Panc1 (cell line): ENCODE measurements at regions not wholly inside any gene's neighbourhood (a gene's known extent, or its start where the extent isn't known, plus 50 kb on each side); places are given as distances from the start of the nearest gene placed in this dataset.

ENCODE experiments used
- ATAC-seq: fragments of 200-7000 bp; cut with Tn5 transposase; 2 replicates; pipeline ENCODE4 v1.9.1; 2020; ENCODE audit warnings: mild to moderate bottlenecking, moderate library complexity
- BruUV-seq: library from RNA; stranded (reverse); fragments of 400-500 nt; replicated peaks from 2 replicates; lab custom pipeline; 2021; lab: Mats Ljungman, UMichigan
- CTCF ChIA-PET: fragments of 300-600 bp; sonication (Branson Sonifier 250); formaldehyde crosslinking; loops from one replicate; lab custom pipeline; 2022; ENCODE audit warnings: antibody characterized with exemption; lab: Charles Lee
- POLR2A ChIA-PET: fragments of 300-600 bp; sonication (Branson Sonifier 250); formaldehyde crosslinking; loops from one replicate; lab custom pipeline; 2022; ENCODE audit warnings: antibody characterized with exemption; lab: Charles Lee
- DNase-seq: peaks from one replicate; pipeline ENCODE4 v3.0.0-alpha.2; 2010; ENCODE audit warnings: low read depth, low spot score
- H3K27ac ChIP-seq: 2 replicates; pipeline ENCODE4 v1.5.1; 2011; ENCODE audit warnings: mild to moderate bottlenecking, low read length, inconsistent platforms
- H3K27me3 ChIP-seq: fragments of 200-500 bp; sonication (Bioruptor generic); 2 replicates; pipeline ENCODE4 v1.6.0; 2014; ENCODE audit warnings: low read length, inconsistent platforms; ENCODE audit not compliant: control insufficient read depth, insufficient read depth
- H3K36me3 ChIP-seq: fragments of 200-500 bp; sonication (Bioruptor generic); 2 replicates; pipeline ENCODE4 v1.5.1; 2014; ENCODE audit warnings: inconsistent platforms, mild to moderate bottlenecking, low read length, moderate library complexity; ENCODE audit not compliant: control insufficient read depth, insufficient read depth
- H3K4me1 ChIP-seq: 2 replicates; pipeline ENCODE4 v1.5.1; 2011; ENCODE audit warnings: inconsistent platforms, mild to moderate bottlenecking, low read length, moderate library complexity; ENCODE audit not compliant: control insufficient read depth, insufficient read depth
- H3K4me3 ChIP-seq, 2 experiments: 2 replicates each; pipeline ENCODE4 v1.5.1; 2011 to 2012; ENCODE audit warnings: low read depth in 2 of 2, low read length in 2 of 2, mild to moderate bottlenecking in 2 of 2, inconsistent platforms in 1 of 2, moderate library complexity in 1 of 2
- H3K9me3 ChIP-seq: fragments of 200-500 bp; sonication (Bioruptor generic); 2 replicates; pipeline ENCODE4 v1.5.1; 2014; ENCODE audit warnings: low read depth, mild to moderate bottlenecking, inconsistent platforms, low read length, moderate library complexity; ENCODE audit not compliant: control insufficient read depth, insufficient read depth
- CTCF ChIP-seq: fragments of 450-650 bp; IDR thresholded peaks from 2 replicates; pipeline ENCODE4 v1.5.1; 2017; ENCODE audit warnings: mild to moderate bottlenecking
- POLR2AphosphoS5 ChIP-seq: IDR thresholded peaks from 2 replicates; pipeline ENCODE4 v1.6.1; 2012; ENCODE audit warnings: mild to moderate bottlenecking, low read depth, low read length, moderate library complexity
- REST ChIP-seq, 2 experiments: IDR thresholded peaks; 2 replicates each; pipeline ENCODE4 v1.6.1; 2011 to 2012; ENCODE audit warnings: low read depth in 2 of 2, control low read depth in 1 of 2, low read length in 1 of 2, mild to moderate bottlenecking in 1 of 2, moderate library complexity in 1 of 2; ENCODE audit not compliant: insufficient read depth in 1 of 2
- SIN3A ChIP-seq: IDR thresholded peaks from 2 replicates; pipeline ENCODE4 v1.6.1; 2012; ENCODE audit warnings: low read depth, mild to moderate bottlenecking, low read length, moderate library complexity, borderline replicate concordance; ENCODE audit not compliant: insufficient read depth
- TCF7L2 ChIP-seq: IDR thresholded peaks from 2 replicates; pipeline ENCODE4 v1.6.1; 2011; ENCODE audit warnings: mild to moderate bottlenecking, low read depth, low read length, inconsistent platforms
- in situ Hi-C: cut with HindIII; loops from 2 replicates; pipeline ENCODE4 v1.10.0; 2016; ENCODE audit warnings: low sequenced_read_pairs, low pct_unique_long_range_greater_than_20kb
- intact Hi-C: fragments of 100-400 bp; cut with micrococcal nuclease; formaldehyde crosslinking; loops from one replicate; pipeline ENCODE4 v1.10.0; 2022; ENCODE audit not compliant: unreplicated experiment

- Histone ChIP-seq H3K36me3 (no peaks in the 10 kb centered on the region), H3K27me3 (no peaks in the 10 kb centered on the region), H3K4me1 (no peaks in the 10 kb centered on the region), H3K4me3 (no peak overlapping the region), H3K27ac (no peak overlapping the region), H3K9me3 (no peaks in the 10 kb centered on the region)
- no TSS peak for BruUV-seq
- intact Hi-C loops, result no loop called here
- ATAC-seq, result no peak
- TF ChIP-seq CTCF, result no peak
- TF ChIP-seq POLR2AphosphoS5, result no peak
- TF ChIP-seq TCF7L2, result no peak
- no peak for TF ChIP-seq SIN3A
- no peak for TF ChIP-seq REST (IDR thresholded peaks at IDR 0.05; ENCODE audit: insufficient read depth in 1 of 2, low read depth in 2 of 2, low read length in 1 of 2)
- DNase-seq, result no peak
- ChIA-PET CTCF (no interaction called here), POLR2A (no interaction called here)
- in situ Hi-C loops, result no loop called here
Measured at GRCh38 chr11:24082241-24082640, 414.6 kb upstream of the LUZP2 start.

- CTCF ChIA-PET, result no interaction called here
- BruUV-seq, result no TSS peak
- no peak overlapping the region for H3K4me3 ChIP-seq
- DNase-seq (no peak), ATAC-seq (no peak)
- H3K36me3 ChIP-seq, result no peaks in the 10 kb centered on the region
- no peaks in the 10 kb centered on the region for H3K27me3 ChIP-seq
- H3K4me1 ChIP-seq, result no peaks in the 10 kb centered on the region
- no peak overlapping the region for H3K27ac ChIP-seq
- POLR2A ChIA-PET, result no interaction called here
- TF ChIP-seq CTCF, result no peak
- intact Hi-C loops (no loop called here), in situ Hi-C loops (no loop called here)
- H3K9me3 ChIP-seq, result no peaks in the 10 kb centered on the region
Measured at GRCh38 chr11:24082860-24083259, 414.0 kb upstream of the LUZP2 start.

GRCh38 chr11:24084956-24085355 lies 411.9 kb upstream of the LUZP2 start:
- in situ Hi-C loops, result no loop called here
- Histone ChIP-seq H3K9me3 (no peaks in the 10 kb centered on the region), H3K4me1 (no peaks in the 10 kb centered on the region), H3K27ac (no peak overlapping the region), H3K27me3 (no peaks in the 10 kb centered on the region), H3K4me3 (no peak overlapping the region), H3K36me3 (no peaks in the 10 kb centered on the region)
- no peak for TF ChIP-seq POLR2AphosphoS5
- no peak for TF ChIP-seq CTCF
- no peak for TF ChIP-seq TCF7L2
- TF ChIP-seq SIN3A, result no peak
- no peak for TF ChIP-seq REST (IDR thresholded peaks at IDR 0.05; ENCODE audit: insufficient read depth in 1 of 2, low read depth in 2 of 2, low read length in 1 of 2)
- intact Hi-C loops, result no loop called here
- POLR2A ChIA-PET, result no interaction called here
- BruUV-seq, result no TSS peak
- CTCF ChIA-PET, result no interaction called here
- no peak for ATAC-seq
- no peak for DNase-seq
